HG03064 (cell line): ENCODE measurements at regions not wholly inside any gene's neighbourhood (a gene's known extent, or its start where the extent isn't known, plus 50 kb on each side); places are given as distances from the start of the nearest gene placed in this dataset.
"Not testable (repeated sequence)": the region's sequence is repeated elsewhere in the genome, so short reads cannot be mapped to it uniquely, and the experiment has no call there.

Experiments used
- ATAC-seq: cut with Tn5 transposase; IDR thresholded peaks from one replicate; pipeline ENCODE4 v1.9.1; 2021; ENCODE audit warnings: low read depth; ENCODE audit not compliant: unreplicated experiment

GRCh38 chr20:30164389-30164788 lies 1093.1 kb upstream of the DEFB115 start:
- not testable (repeated sequence) for ATAC-seq

GRCh38 chr20:30167540-30167939 lies 1089.9 kb upstream of the DEFB115 start:
- ATAC-seq: no peak

- ATAC-seq: no peak
Measured at GRCh38 chr20:30168025-30168799, 1089.3 kb upstream of the DEFB115 start.

GRCh38 chr20:30168800-30169138 lies 1088.7 kb upstream of the DEFB115 start:
- ATAC-seq: no peak

- no peak for ATAC-seq
Measured at GRCh38 chr20:30175681-30176080, 1081.8 kb upstream of the DEFB115 start.

GRCh38 chr20:30183124-30183523 lies 1074.3 kb upstream of the DEFB115 start:
- ATAC-seq: not testable (repeated sequence)

GRCh38 chr20:30191785-30192184 lies 1065.7 kb upstream of the DEFB115 start:
- ATAC-seq: not testable (repeated sequence)

- not testable (repeated sequence) for ATAC-seq
Measured at GRCh38 chr20:30234477-30234876, 1023.0 kb upstream of the DEFB115 start.

GRCh38 chr20:30275073-30275472 lies 982.4 kb upstream of the DEFB115 start:
- ATAC-seq: not testable (repeated sequence)

- no peak for ATAC-seq
Measured at GRCh38 chr20:30281584-30282197, 975.8 kb upstream of the DEFB115 start.

GRCh38 chr20:30283476-30284280 lies 973.8 kb upstream of the DEFB115 start:
- not testable (repeated sequence) for ATAC-seq

GRCh38 chr20:30284281-30284905 lies 973.1 kb upstream of the DEFB115 start:
- ATAC-seq: no peak

- no peak for ATAC-seq
Measured at GRCh38 chr20:30285677-30286076, 971.8 kb upstream of the DEFB115 start.

- ATAC-seq: no peak
Measured at GRCh38 chr20:30286157-30286556, 971.3 kb upstream of the DEFB115 start.

GRCh38 chr20:30287459-30287858 lies 970.0 kb upstream of the DEFB115 start:
- not testable (repeated sequence) for ATAC-seq

GRCh38 chr20:30288346-30288745 lies 969.1 kb upstream of the DEFB115 start:
- no peak for ATAC-seq

GRCh38 chr20:30289049-30289448 lies 968.4 kb upstream of the DEFB115 start:
- not testable (repeated sequence) for ATAC-seq

- ATAC-seq: not testable (repeated sequence)
Measured at GRCh38 chr20:30289711-30290141, 967.7 kb upstream of the DEFB115 start.

- not testable (repeated sequence) for ATAC-seq
Measured at GRCh38 chr20:30290361-30291063, 967.0 kb upstream of the DEFB115 start.

GRCh38 chr20:30291064-30291379 lies 966.4 kb upstream of the DEFB115 start:
- ATAC-seq: not testable (repeated sequence)
